ACC112 (cell line): ENCODE measurements at regions not wholly inside any gene's neighbourhood (a gene's known extent, or its start where the extent isn't known, plus 50 kb on each side); places are given as distances from the start of the nearest gene placed in this dataset.

Source experiments
- H2AFZ ChIP-seq: fragments of 200-600 bp; sonication (generic); one replicate; pipeline ENCODE4 v1.6.0; 2017; ENCODE audit warnings: antibody characterized with exemption, low read length; ENCODE audit not compliant: unreplicated experiment
- H3K27ac ChIP-seq: fragments of 200-600 bp; sonication (generic); 2 replicates; pipeline ENCODE4 v1.5.1; 2014; ENCODE audit warnings: low read depth, mild to moderate bottlenecking, antibody characterized with exemption, low read length, moderate library complexity
- H3K27me3 ChIP-seq: fragments of 200-600 bp; sonication (generic); 2 replicates; pipeline ENCODE4 v1.6.1; 2014; ENCODE audit warnings: mild to moderate bottlenecking, antibody characterized with exemption, low read length, moderate library complexity, mixed read lengths; ENCODE audit not compliant: insufficient read depth
- H3K36me3 ChIP-seq: fragments of 200-600 bp; sonication (generic); 2 replicates; pipeline ENCODE4 v1.6.1; 2016; ENCODE audit warnings: mild to moderate bottlenecking, antibody characterized with exemption, low read length, moderate library complexity, mixed read lengths; ENCODE audit not compliant: insufficient read depth
- H3K4me1 ChIP-seq: fragments of 200-600 bp; sonication (generic); one replicate; pipeline ENCODE4 v1.6.1; 2016; ENCODE audit warnings: low read length, mixed read lengths; ENCODE audit not compliant: insufficient read depth, unreplicated experiment, control insufficient read depth
- H3K4me3 ChIP-seq: fragments of 200-600 bp; sonication (generic); 2 replicates; pipeline ENCODE4 v1.5.1; 2014; ENCODE audit warnings: mild to moderate bottlenecking, low read depth, low read length
- H3K79me2 ChIP-seq: fragments of 200-600 bp; sonication (generic); one replicate; pipeline ENCODE4 v1.6.0; 2016; ENCODE audit warnings: low read length; ENCODE audit not compliant: control insufficient read depth, unreplicated experiment, insufficient read depth

- H3K4me1 ChIP-seq: no peaks in the 10 kb centered on the region
- no peaks in the 10 kb centered on the region for H3K36me3 ChIP-seq
- H3K79me2 ChIP-seq: no peaks in the 10 kb centered on the region
- no peak overlapping the region for H3K4me3 ChIP-seq
- no peak overlapping the region for H2AFZ ChIP-seq
- 0 out of 2 replicates have a peak, but pooled peaks cover 5% of the 10 kb centered on the region for H3K27me3 ChIP-seq
- no peak overlapping the region for H3K27ac ChIP-seq
Observed at GRCh38 chrX:69395306-69395705, 108.8 kb upstream of the NALF2 start.

GRCh38 chrX:69389101-69389501, 115.0 kb upstream of the NALF2 start:
- no peak overlapping the region for H3K27ac ChIP-seq
- no peaks in the 10 kb centered on the region for H3K4me1 ChIP-seq
- 0 out of 2 replicates have a peak, but pooled peaks cover 8% of the 10 kb centered on the region for H3K27me3 ChIP-seq
- no peak overlapping the region for H3K4me3 ChIP-seq
- H3K36me3 ChIP-seq: no peaks in the 10 kb centered on the region
- H2AFZ ChIP-seq: no peak overlapping the region
- no peaks in the 10 kb centered on the region for H3K79me2 ChIP-seq

GRCh38 chrX:69388526-69388925, 115.6 kb upstream of the NALF2 start:
- Histone ChIP-seq H2AFZ (no peak overlapping the region), H3K4me1 (no peaks in the 10 kb centered on the region), H3K4me3 (no peak overlapping the region), H3K27ac (no peak overlapping the region), H3K79me2 (no peaks in the 10 kb centered on the region), H3K27me3 (0 out of 2 replicates have a peak, but pooled peaks cover 8% of the 10 kb centered on the region), H3K36me3 (no peaks in the 10 kb centered on the region)

- H3K79me2 ChIP-seq: no peaks in the 10 kb centered on the region
- H3K4me3 ChIP-seq: no peak overlapping the region
- no peak overlapping the region for H3K27ac ChIP-seq
- H2AFZ ChIP-seq: no peak overlapping the region
- 0 out of 2 replicates have a peak, but pooled peaks cover 8% of the 10 kb centered on the region for H3K27me3 ChIP-seq
- H3K4me1 ChIP-seq: no peaks in the 10 kb centered on the region
- H3K36me3 ChIP-seq: no peaks in the 10 kb centered on the region
Observed at GRCh38 chrX:69387567-69388487, 116.3 kb upstream of the NALF2 start.

GRCh38 chrX:69386681-69387080, 117.4 kb upstream of the NALF2 start:
- Histone ChIP-seq H3K4me1 (no peaks in the 10 kb centered on the region), H3K27me3 (0 out of 2 replicates have a peak, but pooled peaks cover 8% of the 10 kb centered on the region), H3K4me3 (no peak overlapping the region), H3K27ac (no peak overlapping the region), H3K36me3 (no peaks in the 10 kb centered on the region), H2AFZ (no peak overlapping the region), H3K79me2 (no peaks in the 10 kb centered on the region)

GRCh38 chrX:69379412-69379811, 124.7 kb upstream of the NALF2 start:
- H2AFZ ChIP-seq: no peak overlapping the region
- no peaks in the 10 kb centered on the region for H3K79me2 ChIP-seq
- H3K27ac ChIP-seq: no peak overlapping the region
- H3K27me3 ChIP-seq: no peaks in the 10 kb centered on the region
- H3K4me1 ChIP-seq: no peaks in the 10 kb centered on the region
- H3K36me3 ChIP-seq: no peaks in the 10 kb centered on the region
- no peak overlapping the region for H3K4me3 ChIP-seq

GRCh38 chrX:69374569-69374968, 129.6 kb upstream of the NALF2 start:
- Histone ChIP-seq H3K36me3 (no peaks in the 10 kb centered on the region), H3K27ac (no peak overlapping the region), H3K79me2 (no peaks in the 10 kb centered on the region), H2AFZ (no peak overlapping the region), H3K4me3 (no peak overlapping the region), H3K27me3 (no peaks in the 10 kb centered on the region), H3K4me1 (no peaks in the 10 kb centered on the region)

GRCh38 chrX:69372435-69372834, 131.7 kb upstream of the NALF2 start:
- Histone ChIP-seq H3K4me3 (no peak overlapping the region), H3K4me1 (no peaks in the 10 kb centered on the region), H3K27me3 (no peaks in the 10 kb centered on the region), H3K27ac (no peak overlapping the region), H2AFZ (no peak overlapping the region), H3K36me3 (no peaks in the 10 kb centered on the region), H3K79me2 (no peaks in the 10 kb centered on the region)

- no peak overlapping the region for H3K4me3 ChIP-seq
- no peak overlapping the region for H2AFZ ChIP-seq
- H3K27me3 ChIP-seq: no peaks in the 10 kb centered on the region
- H3K27ac ChIP-seq: no peak overlapping the region
- H3K36me3 ChIP-seq: no peaks in the 10 kb centered on the region
- H3K79me2 ChIP-seq: no peaks in the 10 kb centered on the region
- H3K4me1 ChIP-seq: no peaks in the 10 kb centered on the region
Observed at GRCh38 chrX:69371159-69371558, 133.0 kb upstream of the NALF2 start.

- no peaks in the 10 kb centered on the region for H3K27me3 ChIP-seq
- H3K4me3 ChIP-seq: no peak overlapping the region
- H3K36me3 ChIP-seq: no peaks in the 10 kb centered on the region
- no peaks in the 10 kb centered on the region for H3K4me1 ChIP-seq
- no peak overlapping the region for H2AFZ ChIP-seq
- no peak overlapping the region for H3K27ac ChIP-seq
- H3K79me2 ChIP-seq: no peaks in the 10 kb centered on the region
Observed at GRCh38 chrX:69369999-69370398, 134.1 kb upstream of the NALF2 start.

- Histone ChIP-seq H2AFZ (no peak overlapping the region), H3K27ac (no peak overlapping the region)
Observed at GRCh38 chrX:69366183-69366582, 137.9 kb upstream of the NALF2 start.

More at GRCh38 chrX:69366183-69366582, 137.9 kb upstream of the NALF2 start:
- no peaks in the 10 kb centered on the region for H3K27me3 ChIP-seq
- no peaks in the 10 kb centered on the region for H3K79me2 ChIP-seq
- no peaks in the 10 kb centered on the region for H3K4me1 ChIP-seq
- H3K36me3 ChIP-seq: no peaks in the 10 kb centered on the region
- H3K4me3 ChIP-seq: no peak overlapping the region
